K562 (cell line): ENCODE measurements at regions not wholly inside any gene's neighbourhood (a gene's known extent, or its start where the extent isn't known, plus 50 kb on each side); places are given as distances from the start of the nearest gene placed in this dataset.

ENCODE experiments used
- ATAC-seq: fragments of 200-7000 bp; cut with Tn5 transposase; 3 replicates; pipeline ENCODE4 v1.9.1; 2020; ENCODE audit warnings: moderate library complexity
- BruUV-seq: library from RNA; stranded (reverse); fragments of 400-500 nt; replicated peaks from 2 replicates; lab custom pipeline; 2021; lab: Mats Ljungman, UMichigan
- CTCF ChIA-PET: fragments of 300-600 bp; formaldehyde crosslinking; extraction: SDS; loops from one replicate; lab custom pipeline; 2021; ENCODE audit warnings: low intra/inter-chr PET ratio; lab: Yijun Ruan, JAX
- POLR2A ChIA-PET: fragments of 300-600, 350-650 bp; sonication (Branson Sonifier 250); formaldehyde crosslinking; extraction: SDS; loops from one replicate; lab custom pipeline; 2021; ENCODE audit warnings: antibody characterized with exemption, inconsistent platforms; lab: Yijun Ruan, JAX
- DNase-seq, 4 experiments: peaks; one replicate each; pipeline versions ENCODE4 v3.0.0 to v3.0.0-alpha.2; 2011 to 2018; ENCODE audit warnings: low spot score in 3 of 4, mixed read lengths in 3 of 4; ENCODE audit errors: extremely low read depth in 1 of 4
- FAIRE-seq: peaks from 2 replicates; lab custom pipeline; 2011; peaks lifted over from hg19 to GRCh38; lab: Jason Lieb, UNC
- H2AFZ ChIP-seq: 2 replicates; pipeline ENCODE4 v1.6.0; 2011; ENCODE audit warnings: low read depth, low read length, control low read depth, inconsistent platforms
- H3K27ac ChIP-seq: fragments of 200-600 bp; 3 replicates; pipeline ENCODE4 v1.8.0; 2011; ENCODE audit warnings: low read depth, mild to moderate bottlenecking, control low read depth, inconsistent platforms, low read length, moderate library complexity, mixed read lengths; ENCODE audit errors: extremely low read depth
- H3K27me3 ChIP-seq, 2 experiments: fragments of 300-600 bp in 1 of 2; 2 replicates in 1 of 2; 3 replicates in 1 of 2; pipeline versions ENCODE4 v1.6.0 to v1.8.0; 2011; ENCODE audit warnings: inconsistent platforms in 2 of 2, low read length in 2 of 2, mild to moderate bottlenecking in 1 of 2, mixed read lengths in 1 of 2, moderate library complexity in 1 of 2; ENCODE audit not compliant: control insufficient read depth in 2 of 2, insufficient read depth in 2 of 2
- H3K36me3 ChIP-seq: fragments of 300-600 bp; 3 replicates; pipeline ENCODE4 v1.8.0; 2011; ENCODE audit warnings: mild to moderate bottlenecking, low read length, inconsistent platforms; ENCODE audit not compliant: control insufficient read depth, insufficient read depth
- H3K4me1 ChIP-seq, 2 experiments: fragments of 200-600 bp in 1 of 2; replicated peaks in 1 of 2; 2 replicates in 1 of 2; 3 replicates in 1 of 2; pipeline versions ENCODE4 v1.5.1 to v1.8.0; 2011; ENCODE audit warnings: inconsistent platforms in 2 of 2, low read length in 2 of 2, mild to moderate bottlenecking in 1 of 2, mixed read lengths in 1 of 2, moderate library complexity in 1 of 2; ENCODE audit not compliant: control insufficient read depth in 2 of 2, insufficient read depth in 2 of 2
- H3K4me2 ChIP-seq: 2 replicates; pipeline ENCODE4 v1.6.1; 2011; ENCODE audit warnings: low read length, control low read depth, inconsistent platforms, mixed read lengths; ENCODE audit not compliant: insufficient read depth
- H3K4me3 ChIP-seq: fragments of 200-600 bp; sonication (generic), shearing (Covaris generic); 2 replicates; pipeline ENCODE4 v1.5.1; 2016; ENCODE audit warnings: control low read depth, inconsistent platforms
- H3K79me2 ChIP-seq: fragments of 200-600 bp; 3 replicates; pipeline ENCODE4 v1.8.0; 2011; ENCODE audit warnings: low read length, inconsistent platforms; ENCODE audit not compliant: control insufficient read depth, insufficient read depth
- H3K9ac ChIP-seq, 2 experiments: 2 replicates each; pipeline versions ENCODE4 v1.6.0 to v1.6.1; 2011; ENCODE audit warnings: low read depth in 2 of 2, low read length in 2 of 2, control low read depth in 1 of 2, inconsistent platforms in 1 of 2, mild to moderate bottlenecking in 1 of 2, mixed read lengths in 1 of 2; ENCODE audit not compliant: insufficient read depth in 1 of 2
- H3K9me1 ChIP-seq: one replicate; pipeline ENCODE4 v1.6.0; 2011; ENCODE audit warnings: inconsistent platforms, mild to moderate bottlenecking, low read length, moderate library complexity; ENCODE audit not compliant: control insufficient read depth, insufficient read depth
- H3K9me3 ChIP-seq: replicated peaks from 2 replicates; pipeline ENCODE4 v1.5.1; 2011; ENCODE audit warnings: low read depth, low read length, inconsistent platforms; ENCODE audit not compliant: control insufficient read depth, insufficient read depth
- H4K20me1 ChIP-seq: replicated peaks from 2 replicates; pipeline ENCODE4 v1.6.1; 2011; ENCODE audit warnings: low read length, inconsistent platforms, mixed read lengths; ENCODE audit not compliant: control insufficient read depth, insufficient read depth
- ARNT ChIP-seq, 2 experiments: fragments of 450-650 bp; IDR thresholded peaks; 2 replicates each; pipeline ENCODE4 v1.6.1; 2016; ENCODE audit warnings: mild to moderate bottlenecking in 1 of 2
- DDX20 ChIP-seq: fragments of 450-650 bp; IDR thresholded peaks from 2 replicates; pipeline ENCODE4 v1.6.1; 2016; ENCODE audit warnings: missing genetic modification characterization, low read depth, mild to moderate bottlenecking, missing compliant biosample characterization, moderate library complexity
- E2F5 ChIP-seq: sonication (generic); formaldehyde crosslinking; IDR thresholded peaks from 2 replicates; pipeline ENCODE4 v1.8.0; 2022; ENCODE audit warnings: mild to moderate bottlenecking, missing genetic modification reagents
- NFIC ChIP-seq: fragments of 450-650 bp; IDR thresholded peaks from 2 replicates; pipeline ENCODE4 v1.6.1; 2017; ENCODE audit warnings: mild to moderate bottlenecking, inconsistent platforms
- NKRF ChIP-seq: fragments of 450-650 bp; IDR thresholded peaks from 2 replicates; pipeline ENCODE4 v1.6.1; 2016; ENCODE audit warnings: borderline replicate concordance
- NR3C1 ChIP-seq: sonication (generic); formaldehyde crosslinking; IDR thresholded peaks from 2 replicates; pipeline ENCODE4 v1.8.1; 2022; ENCODE audit warnings: missing genetic modification reagents
- PHB ChIP-seq: fragments of 250-450 bp; sonication (Bioruptor Pico); IDR thresholded peaks from 2 replicates; pipeline ENCODE4 v1.5.0; 2021
- SIN3A ChIP-seq, 2 experiments: fragments of 150-350 bp in 1 of 2; IDR thresholded peaks; 2 replicates each; pipeline ENCODE4 v1.6.1; 2011 to 2016; ENCODE audit warnings: borderline replicate concordance in 2 of 2, low read depth in 2 of 2, low read length in 2 of 2, mild to moderate bottlenecking in 2 of 2, moderate library complexity in 2 of 2; ENCODE audit not compliant: control insufficient read depth in 1 of 2
- SP2 ChIP-seq: IDR thresholded peaks from 2 replicates; pipeline ENCODE4 v1.6.1; 2011; ENCODE audit warnings: mild to moderate bottlenecking, low read depth, low read length, moderate library complexity; ENCODE audit not compliant: poor library complexity, severe bottlenecking; ENCODE audit errors: extremely low read depth
- ZBTB5 ChIP-seq: fragments of 450-650 bp; IDR thresholded peaks from 2 replicates; pipeline ENCODE4 v1.6.1; 2017; ENCODE audit warnings: antibody characterized with exemption
- WGBS: fragments of 100-300 bp; shearing (Covaris generic); methylation state at CpG from one replicate; pipeline ENCODE4 v1.1.6; 2016; ENCODE audit warnings: low coverage, mixed read lengths; ENCODE audit not compliant: insufficient coverage; ENCODE audit errors: missing lambda C conversion rate; 5-methylcytosine and 5-hydroxymethylcytosine counted together
- in situ Hi-C: fragments of 300-500 bp; cut with MboI; formaldehyde crosslinking; loops from 4 replicates; pipeline ENCODE4 v1.15.0; 2018; ENCODE audit warnings: inconsistent platforms, mixed read lengths
- intact Hi-C: fragments of 100-400 bp; cut with micrococcal nuclease; formaldehyde crosslinking; loops from 2 replicates; pipeline ENCODE4 v1.14.2; 2022

GRCh38 chr15:39199076-39199475 lies 381.8 kb upstream of the THBS1 start:
- FAIRE-seq, result no peak
- no peak for DNase-seq
- Histone ChIP-seq H3K27ac (no peak overlapping the region), H3K4me1 (no peaks in the 10 kb centered on the region), H3K9me1 (no peaks in the 10 kb centered on the region), H3K27me3 (peaks cover 2 to 9% of the 10 kb centered on the region in 2 experiments; a peak in 4 of 5 replicates), H3K9me3 (no peaks in the 10 kb centered on the region), H3K9ac (no peak overlapping the region), H3K36me3 (no peaks in the 10 kb centered on the region), H3K4me3 (no peak overlapping the region), H4K20me1 (no peaks in the 10 kb centered on the region), H3K79me2 (no peaks in the 10 kb centered on the region), H3K4me2 (no peak overlapping the region), H2AFZ (no peak overlapping the region)
- CTCF ChIA-PET, result no interaction called here
- no TSS peak for BruUV-seq
- 0% methylated on average over 2 of the region's 2 CpGs for WGBS
- intact Hi-C loops, result no loop called here
- in situ Hi-C loops, result no loop called here
- no peak; the same call in 1 of the 3 replicates for ATAC-seq
- POLR2A ChIA-PET, result no interaction called here
- TF ChIP-seq NFIC, result 0 out of 2 replicates have a peak, but pooled peaks have one; percentile 19
- TF ChIP-seq SIN3A (IDR thresholded peaks at IDR 0.05; ENCODE audit: borderline replicate concordance in 2 of 2, control insufficient read depth in 1 of 2, low read depth in 2 of 2, low read length in 2 of 2), result no peak

- Histone ChIP-seq H3K4me2 (no peak overlapping the region), H3K9ac (no peak overlapping the region), H4K20me1 (no peaks in the 10 kb centered on the region), H3K9me1 (no peaks in the 10 kb centered on the region), H3K4me1 (no peaks in the 10 kb centered on the region), H3K27ac (no peak overlapping the region), H3K4me3 (no peak overlapping the region), H3K79me2 (no peaks in the 10 kb centered on the region), H2AFZ (no peak overlapping the region), H3K27me3 (peaks cover 2 to 9% of the 10 kb centered on the region in 2 experiments; a peak in 4 of 5 replicates), H3K9me3 (no peaks in the 10 kb centered on the region), H3K36me3 (no peaks in the 10 kb centered on the region)
- no peak for ATAC-seq
- BruUV-seq, result no TSS peak
- in situ Hi-C loops, result no loop called here
- POLR2A ChIA-PET, result interaction anchor here (0.5 to 0.8 kb wide), 2 partner anchors 10 to 19 kb away, joined by 3 read pairs; no protein-coding TSS in a partner anchor
- CTCF ChIA-PET, result no interaction called here
- FAIRE-seq, result no peak
- DNase-seq, result no peak
- intact Hi-C loops, result no loop called here
- TF ChIP-seq NKRF (no peak), E2F5 (CRISPR knock-in tag) (no peak), SP2 (no peak), ARNT (IDR thresholded peaks at IDR 0.05) (no peak), PHB (CRISPR knock-in tag) (no peak), ZBTB5 (no peak), DDX20 (tag) (no peak), NR3C1 (CRISPR knock-in tag) (no peak)
These were observed 380.3 kb upstream of the THBS1 start for GRCh38 chr15:39200586-39200985.
